ENCODE measurements at regions not wholly inside any gene's neighbourhood (a gene's known extent, or its start where the extent isn't known, plus 50 kb on each side); places are given as distances from the start of the nearest gene placed in this dataset.

DNA sequence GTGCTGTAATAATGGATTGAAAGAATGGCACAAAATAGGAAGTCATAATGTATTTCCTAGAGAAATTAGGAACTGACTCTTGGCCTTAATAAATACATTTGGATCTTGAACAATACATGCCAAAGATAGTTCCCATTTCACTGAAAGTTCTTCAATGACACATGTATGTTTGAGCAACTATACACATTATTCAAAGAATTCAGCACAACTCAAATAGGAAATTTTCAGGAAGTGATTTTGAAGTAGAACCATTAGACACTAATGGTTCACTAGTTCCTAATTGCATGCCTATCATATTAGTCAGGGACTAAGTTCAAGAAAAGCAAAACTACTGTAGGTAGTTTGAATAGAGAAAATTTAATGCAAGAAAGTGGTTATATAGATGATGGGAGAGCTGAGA is 404.7 kb downstream of the LMO4 start:
- H3K36me3 ChIP-seq = no peaks in the 10 kb centered on the region
- H3K4me3 ChIP-seq = no peak overlapping the region
- peaks cover 0 to 7% (median 0%) of the 10 kb centered on the region in 3 donors for H3K4me1 ChIP-seq
- H3K9me3 ChIP-seq = no peaks in the 10 kb centered on the region
- H3K27ac ChIP-seq = no peak overlapping the region
- no peaks in the 10 kb centered on the region for H3K27me3 ChIP-seq
- no peak for TF ChIP-seq POLR2A (IDR thresholded peaks at IDR 0.05)
- TF ChIP-seq EP300 (IDR thresholded peaks at IDR 0.05) = no peak
- TF ChIP-seq, protein P1, sequence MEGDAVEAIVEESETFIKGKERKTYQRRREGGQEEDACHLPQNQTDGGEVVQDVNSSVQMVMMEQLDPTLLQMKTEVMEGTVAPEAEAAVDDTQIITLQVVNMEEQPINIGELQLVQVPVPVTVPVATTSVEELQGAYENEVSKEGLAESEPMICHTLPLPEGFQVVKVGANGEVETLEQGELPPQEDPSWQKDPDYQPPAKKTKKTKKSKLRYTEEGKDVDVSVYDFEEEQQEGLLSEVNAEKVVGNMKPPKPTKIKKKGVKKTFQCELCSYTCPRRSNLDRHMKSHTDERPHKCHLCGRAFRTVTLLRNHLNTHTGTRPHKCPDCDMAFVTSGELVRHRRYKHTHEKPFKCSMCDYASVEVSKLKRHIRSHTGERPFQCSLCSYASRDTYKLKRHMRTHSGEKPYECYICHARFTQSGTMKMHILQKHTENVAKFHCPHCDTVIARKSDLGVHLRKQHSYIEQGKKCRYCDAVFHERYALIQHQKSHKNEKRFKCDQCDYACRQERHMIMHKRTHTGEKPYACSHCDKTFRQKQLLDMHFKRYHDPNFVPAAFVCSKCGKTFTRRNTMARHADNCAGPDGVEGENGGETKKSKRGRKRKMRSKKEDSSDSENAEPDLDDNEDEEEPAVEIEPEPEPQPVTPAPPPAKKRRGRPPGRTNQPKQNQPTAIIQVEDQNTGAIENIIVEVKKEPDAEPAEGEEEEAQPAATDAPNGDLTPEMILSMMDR (IDR thresholded peaks at IDR 0.05) = no peak
- TF ChIP-seq POLR2AphosphoS5 (IDR thresholded peaks at IDR 0.05) = no peak
- ATAC-seq = no peak

DNA sequence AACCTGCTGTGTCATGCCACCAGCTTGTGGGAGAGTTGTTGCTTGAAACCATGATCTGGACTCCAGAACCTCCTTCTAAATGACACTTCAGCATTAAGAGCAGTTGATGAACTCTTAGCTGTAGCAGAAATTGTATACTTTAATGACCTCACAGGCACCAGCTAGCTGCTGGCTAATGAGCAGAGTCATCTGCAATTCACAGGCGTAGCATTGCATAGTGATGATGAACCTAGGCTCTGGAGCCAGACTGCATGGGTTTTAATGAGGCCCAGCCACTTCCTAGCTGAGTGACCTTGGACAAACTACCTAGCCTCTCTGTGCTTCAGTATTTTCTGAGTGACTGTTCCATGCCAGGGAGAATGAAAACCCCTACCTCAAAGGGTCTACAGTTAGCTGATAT is 407.1 kb downstream of the LMO4 start:
- H3K36me3 ChIP-seq = no peaks in the 10 kb centered on the region
- WGBS, 2 donors (ENCODE audit: low coverage in 1 of 2) = 100% methylated on average over 1 of the region's 1 CpG; no CpG with 5 or more reads in 1 of the 2 donors
- no peak overlapping the region for H3K27ac ChIP-seq
- ATAC-seq = no peak
- H3K27me3 ChIP-seq = no peaks in the 10 kb centered on the region
- H3K4me3 ChIP-seq = no peak overlapping the region
- H3K4me1 ChIP-seq = peaks cover 0 to 2% (median 0%) of the 10 kb centered on the region in 3 donors
- no peak for TF ChIP-seq EP300 (IDR thresholded peaks at IDR 0.05)
- TF ChIP-seq, protein P1 (IDR thresholded peaks at IDR 0.05) = no peak
- TF ChIP-seq POLR2AphosphoS5 (IDR thresholded peaks at IDR 0.05) = no peak
- no peak for TF ChIP-seq POLR2A (IDR thresholded peaks at IDR 0.05)
- H3K9me3 ChIP-seq = no peaks in the 10 kb centered on the region

DNA sequence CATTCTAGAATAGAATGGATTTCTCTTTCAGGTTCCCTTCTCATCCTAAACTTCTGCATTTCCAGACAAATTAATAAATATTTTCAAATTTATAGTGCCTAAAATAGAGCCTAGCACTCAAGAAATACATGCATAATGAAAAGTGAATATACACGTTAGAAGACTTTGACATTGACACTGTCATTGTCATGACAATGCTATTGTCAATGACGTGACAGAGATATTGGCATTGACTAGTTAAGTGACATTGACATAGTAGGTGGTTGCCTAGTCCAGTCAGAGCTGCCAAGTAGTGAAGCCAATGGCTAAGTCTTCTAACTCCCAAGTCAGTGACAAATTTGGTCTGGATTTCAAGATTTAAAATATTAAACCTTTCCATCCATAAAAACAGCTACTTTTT is 410.5 kb downstream of the LMO4 start:
- Histone ChIP-seq H3K9me3 (no peaks in the 10 kb centered on the region), H3K36me3 (no peaks in the 10 kb centered on the region), H3K4me1 (no peaks in the 10 kb centered on the region), H3K27me3 (no peaks in the 10 kb centered on the region), H3K4me3 (no peak overlapping the region), H3K27ac (no peak overlapping the region)
- ATAC-seq = no peak
- TF ChIP-seq EP300 (IDR thresholded peaks at IDR 0.05) = no peak
- TF ChIP-seq, protein P1 (IDR thresholded peaks at IDR 0.05) = no peak
- TF ChIP-seq POLR2A (IDR thresholded peaks at IDR 0.05) = no peak
- no peak for TF ChIP-seq POLR2AphosphoS5 (IDR thresholded peaks at IDR 0.05)
- 88 to 98% methylated on average over 2 of the region's 2 CpGs for WGBS, 2 donors (ENCODE audit: low coverage in 1 of 2)

DNA sequence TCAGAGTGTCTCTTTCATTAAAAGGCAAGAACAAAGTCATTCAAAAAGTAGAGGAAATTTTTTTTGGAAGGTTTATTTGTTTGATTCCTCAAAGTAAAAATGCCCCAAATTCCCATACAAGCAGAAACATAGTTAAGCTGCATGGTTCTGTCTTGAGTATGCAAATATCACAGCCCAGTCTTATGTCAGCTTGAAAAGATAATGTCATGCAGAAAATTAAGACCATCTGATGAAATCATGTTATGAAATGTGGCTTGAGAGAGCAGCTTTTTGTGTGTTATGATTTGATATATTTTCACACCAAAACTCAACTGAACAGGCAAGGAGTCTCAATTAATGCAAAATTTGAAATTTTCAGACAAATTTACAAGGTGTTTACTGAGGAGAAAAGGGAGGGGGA is 411.0 kb downstream of the LMO4 start:
- no peaks in the 10 kb centered on the region for H3K4me1 ChIP-seq
- no peaks in the 10 kb centered on the region for H3K27me3 ChIP-seq
- no peaks in the 10 kb centered on the region for H3K36me3 ChIP-seq
- no peak overlapping the region for H3K4me3 ChIP-seq
- ATAC-seq = no peak
- TF ChIP-seq, protein P1 (IDR thresholded peaks at IDR 0.05) = no peak
- TF ChIP-seq EP300 (IDR thresholded peaks at IDR 0.05) (no peak), POLR2A (IDR thresholded peaks at IDR 0.05) (no peak)
- H3K27ac ChIP-seq = no peak overlapping the region
- no peaks in the 10 kb centered on the region for H3K9me3 ChIP-seq

DNA sequence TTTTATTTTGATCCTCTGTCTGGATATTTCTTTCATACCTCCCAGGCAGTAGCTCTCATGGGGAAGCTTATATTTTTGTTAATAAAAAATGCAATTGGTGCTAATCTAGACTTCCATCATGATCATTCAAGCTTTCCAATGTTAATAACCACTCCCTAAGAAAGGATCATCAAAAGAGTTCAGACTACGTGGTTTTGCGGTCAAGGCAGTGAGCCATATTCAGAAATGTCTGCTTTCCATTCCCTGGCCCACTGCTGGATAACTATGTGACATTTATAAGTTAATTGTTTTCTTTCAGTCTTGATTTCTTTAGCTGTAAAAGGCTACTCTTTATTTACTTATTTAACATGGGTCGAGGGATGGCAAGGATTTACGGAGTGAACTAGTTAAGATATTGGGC is 414.6 kb downstream of the LMO4 start:
- Histone ChIP-seq H3K27ac (no peak overlapping the region), H3K9me3 (no peaks in the 10 kb centered on the region), H3K4me3 (no peak overlapping the region), H3K4me1 (no peaks in the 10 kb centered on the region), H3K27me3 (no peaks in the 10 kb centered on the region), H3K36me3 (no peaks in the 10 kb centered on the region)
- WGBS, 2 donors (ENCODE audit: low coverage in 1 of 2) = 87 to 95% methylated on average over 4 of the region's 4 CpGs
- no peak for ATAC-seq
- TF ChIP-seq EP300 (IDR thresholded peaks at IDR 0.05) (no peak), POLR2AphosphoS5 (IDR thresholded peaks at IDR 0.05) (no peak), POLR2A (IDR thresholded peaks at IDR 0.05) (no peak)
- TF ChIP-seq, protein P1 (IDR thresholded peaks at IDR 0.05) = no peak
